Loucy (cell line): ENCODE measurements at regions not wholly inside any gene's neighbourhood (a gene's known extent, or its start where the extent isn't known, plus 50 kb on each side); places are given as distances from the start of the nearest gene placed in this dataset.

ENCODE experiments used
- H2AFZ ChIP-seq: fragments of 200-600 bp; sonication (generic); 2 replicates; pipeline ENCODE4 v1.6.0; 2016; ENCODE audit warnings: antibody characterized with exemption, mild to moderate bottlenecking, low read length, moderate library complexity
- H3F3A ChIP-seq: fragments of 200-600 bp; 2 replicates; pipeline ENCODE4 v1.6.0; 2016; ENCODE audit warnings: antibody characterized with exemption, low read depth, mild to moderate bottlenecking
- H3K27me3 ChIP-seq: fragments of 200-600 bp; sonication (generic); 2 replicates; pipeline ENCODE4 v1.6.1; 2014; ENCODE audit warnings: low read length, mild to moderate bottlenecking; ENCODE audit not compliant: insufficient read depth, poor library complexity, severe bottlenecking
- H3K36me3 ChIP-seq: fragments of 200-600 bp; sonication (generic); 2 replicates; pipeline ENCODE4 v1.6.1; 2016; ENCODE audit warnings: low read length; ENCODE audit not compliant: insufficient read depth
- H3K4me1 ChIP-seq: fragments of 200-600 bp; sonication (generic); 2 replicates; pipeline ENCODE4 v1.5.1; 2014; ENCODE audit warnings: low read length, mild to moderate bottlenecking; ENCODE audit not compliant: insufficient read depth, poor library complexity, severe bottlenecking
- H3K4me2 ChIP-seq: fragments of 200-600 bp; sonication (generic); 2 replicates; pipeline ENCODE4 v1.6.0; 2014; ENCODE audit warnings: antibody characterized with exemption, low read length, low read depth, mild to moderate bottlenecking; ENCODE audit not compliant: poor library complexity, severe bottlenecking
- H3K4me3 ChIP-seq: fragments of 200-600 bp; sonication (generic); 2 replicates; pipeline ENCODE4 v1.5.1; 2014; ENCODE audit warnings: low read length, mild to moderate bottlenecking, mixed read lengths; ENCODE audit not compliant: poor library complexity, severe bottlenecking
- H3K79me2 ChIP-seq: fragments of 200-600 bp; sonication (generic); 2 replicates; pipeline ENCODE4 v1.6.1; 2014; ENCODE audit warnings: low read length; ENCODE audit not compliant: insufficient read depth
- H3K9ac ChIP-seq: fragments of 200-600 bp; sonication (generic); 2 replicates; pipeline ENCODE4 v1.6.0; 2014; ENCODE audit warnings: mild to moderate bottlenecking, low read depth, low read length, moderate library complexity; ENCODE audit not compliant: poor library complexity, severe bottlenecking
- H3K9me2 ChIP-seq: fragments of 200-600 bp; sonication (generic); replicated peaks from 2 replicates; pipeline ENCODE4 v1.6.1; 2016; ENCODE audit warnings: low read depth, low read length, mixed read lengths
- H3K9me3 ChIP-seq: fragments of 200-600 bp; sonication (generic); 2 replicates; pipeline ENCODE4 v1.6.1; 2014; ENCODE audit warnings: mild to moderate bottlenecking, antibody characterized with exemption, low read length, low read depth; ENCODE audit not compliant: insufficient read depth
- H4K20me1 ChIP-seq: fragments of 200-600 bp; sonication (generic); 2 replicates; pipeline ENCODE4 v1.6.0; 2014; ENCODE audit warnings: antibody characterized with exemption, low read length, mild to moderate bottlenecking; ENCODE audit not compliant: insufficient read depth, poor library complexity, severe bottlenecking
- EZH2phosphoT487 ChIP-seq: fragments of 200-600 bp; IDR thresholded peaks from 2 replicates; pipeline ENCODE4 v1.6.1; 2018; ENCODE audit warnings: antibody characterized with exemption, mild to moderate bottlenecking, moderate library complexity, borderline replicate concordance
- TF ChIP-seq, protein P1 (sequence below): fragments of 200-600 bp; sonication (generic); conservative IDR thresholded peaks from 2 replicates; pipeline ENCODE4 v1.5.1; 2014; ENCODE audit warnings: mild to moderate bottlenecking, antibody characterized with exemption, low read length

DNA sequence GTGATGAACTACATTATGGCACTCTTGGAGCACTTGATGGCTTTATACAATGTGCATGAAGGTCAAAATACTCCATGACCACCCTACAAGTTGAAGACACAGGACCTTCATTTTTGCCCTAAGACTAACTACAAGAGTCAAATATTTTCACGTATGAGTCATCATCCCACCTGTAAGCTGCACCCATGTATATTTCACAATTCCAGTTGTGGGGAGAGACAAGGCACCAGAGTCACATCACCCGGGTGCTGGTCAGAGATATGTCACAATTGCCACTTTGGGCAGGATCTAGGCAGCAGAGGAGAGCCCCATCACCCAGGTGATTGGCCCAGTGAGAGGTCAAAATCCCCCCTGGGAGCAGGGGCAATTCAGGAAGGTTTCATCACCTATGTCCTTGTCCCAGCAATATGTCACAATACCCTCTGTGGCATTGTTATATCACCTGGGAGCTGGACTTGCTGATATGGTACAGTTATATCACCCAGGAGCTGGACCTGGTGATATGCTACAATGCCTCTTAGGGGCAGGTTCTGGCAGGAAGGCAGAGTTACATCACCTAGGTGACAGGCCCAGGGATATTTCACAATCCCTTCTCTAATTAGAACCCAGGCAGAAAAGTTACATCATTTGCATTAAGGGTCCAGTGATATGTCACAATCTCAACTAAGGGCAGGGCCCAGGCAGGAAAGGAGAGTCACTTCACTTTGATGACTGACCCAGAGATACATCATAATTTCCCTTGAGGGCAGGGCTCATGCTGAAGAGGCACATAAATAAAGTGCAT is 1839.2 kb downstream of the TP53TG3F start:
- H2AFZ ChIP-seq: no peak overlapping the region
- H3K27me3 ChIP-seq: no peaks in the 10 kb centered on the region
- no peak overlapping the region for H3K4me3 ChIP-seq
- H3K4me2 ChIP-seq: no peak overlapping the region
- no peak for TF ChIP-seq EZH2phosphoT487
- TF ChIP-seq, protein P1, sequence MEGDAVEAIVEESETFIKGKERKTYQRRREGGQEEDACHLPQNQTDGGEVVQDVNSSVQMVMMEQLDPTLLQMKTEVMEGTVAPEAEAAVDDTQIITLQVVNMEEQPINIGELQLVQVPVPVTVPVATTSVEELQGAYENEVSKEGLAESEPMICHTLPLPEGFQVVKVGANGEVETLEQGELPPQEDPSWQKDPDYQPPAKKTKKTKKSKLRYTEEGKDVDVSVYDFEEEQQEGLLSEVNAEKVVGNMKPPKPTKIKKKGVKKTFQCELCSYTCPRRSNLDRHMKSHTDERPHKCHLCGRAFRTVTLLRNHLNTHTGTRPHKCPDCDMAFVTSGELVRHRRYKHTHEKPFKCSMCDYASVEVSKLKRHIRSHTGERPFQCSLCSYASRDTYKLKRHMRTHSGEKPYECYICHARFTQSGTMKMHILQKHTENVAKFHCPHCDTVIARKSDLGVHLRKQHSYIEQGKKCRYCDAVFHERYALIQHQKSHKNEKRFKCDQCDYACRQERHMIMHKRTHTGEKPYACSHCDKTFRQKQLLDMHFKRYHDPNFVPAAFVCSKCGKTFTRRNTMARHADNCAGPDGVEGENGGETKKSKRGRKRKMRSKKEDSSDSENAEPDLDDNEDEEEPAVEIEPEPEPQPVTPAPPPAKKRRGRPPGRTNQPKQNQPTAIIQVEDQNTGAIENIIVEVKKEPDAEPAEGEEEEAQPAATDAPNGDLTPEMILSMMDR: no peak
- no peaks in the 10 kb centered on the region for H4K20me1 ChIP-seq
- no peaks in the 10 kb centered on the region for H3K36me3 ChIP-seq
- 0 out of 2 replicates have a peak, but pooled peaks cover 4% of the 10 kb centered on the region for H3K9me3 ChIP-seq
- no peaks in the 10 kb centered on the region for H3F3A ChIP-seq
- H3K79me2 ChIP-seq: no peaks in the 10 kb centered on the region
- no peaks in the 10 kb centered on the region for H3K4me1 ChIP-seq
- H3K9me2 ChIP-seq: no peaks in the 10 kb centered on the region
- H3K9ac ChIP-seq: no peak overlapping the region

GRCh38 chr16:35302859-35303258 is 1843.4 kb downstream of the TP53TG3F start:
- Histone ChIP-seq H2AFZ (no peak overlapping the region), H3F3A (no peaks in the 10 kb centered on the region), H3K4me2 (no peak overlapping the region), H4K20me1 (no peaks in the 10 kb centered on the region), H3K9me3 (peaks cover 8% of the 10 kb centered on the region; the same call in 1 of the 2 replicates), H3K36me3 (no peaks in the 10 kb centered on the region), H3K79me2 (no peaks in the 10 kb centered on the region), H3K9me2 (no peaks in the 10 kb centered on the region), H3K27me3 (no peaks in the 10 kb centered on the region), H3K9ac (no peak overlapping the region), H3K4me1 (no peaks in the 10 kb centered on the region), H3K4me3 (no peak overlapping the region)
- TF ChIP-seq, protein P1: no peak
- no peak for TF ChIP-seq EZH2phosphoT487

- no peaks in the 10 kb centered on the region for H4K20me1 ChIP-seq
Measured at GRCh38 chr16:35305476-35305875, 1846.1 kb downstream of the TP53TG3F start.

More at GRCh38 chr16:35305476-35305875, 1846.1 kb downstream of the TP53TG3F start:
- Histone ChIP-seq H3K79me2 (no peaks in the 10 kb centered on the region), H3K9me3 (peaks cover 8% of the 10 kb centered on the region; the same call in 1 of the 2 replicates), H3F3A (no peaks in the 10 kb centered on the region), H3K9ac (no peak overlapping the region), H3K4me3 (no peak overlapping the region), H3K9me2 (no peaks in the 10 kb centered on the region), H2AFZ (no peak overlapping the region), H3K4me1 (no peaks in the 10 kb centered on the region), H3K36me3 (no peaks in the 10 kb centered on the region), H3K4me2 (no peak overlapping the region), H3K27me3 (no peaks in the 10 kb centered on the region)
- TF ChIP-seq, protein P1: no peak
- TF ChIP-seq EZH2phosphoT487: no peak
